GM19372 (cell line): ENCODE measurements at regions not wholly inside any gene's neighbourhood (a gene's known extent, or its start where the extent isn't known, plus 50 kb on each side); places are given as distances from the start of the nearest gene placed in this dataset.
"Not testable (repeated sequence)": the region's sequence is repeated elsewhere in the genome, so short reads cannot be mapped to it uniquely, and the experiment has no call there.

Source experiments
- ATAC-seq: cut with Tn5 transposase; IDR thresholded peaks from one replicate; pipeline ENCODE4 v1.9.1; 2021; ENCODE audit warnings: mild to moderate bottlenecking, low read depth, moderate library complexity; ENCODE audit not compliant: unreplicated experiment

DNA sequence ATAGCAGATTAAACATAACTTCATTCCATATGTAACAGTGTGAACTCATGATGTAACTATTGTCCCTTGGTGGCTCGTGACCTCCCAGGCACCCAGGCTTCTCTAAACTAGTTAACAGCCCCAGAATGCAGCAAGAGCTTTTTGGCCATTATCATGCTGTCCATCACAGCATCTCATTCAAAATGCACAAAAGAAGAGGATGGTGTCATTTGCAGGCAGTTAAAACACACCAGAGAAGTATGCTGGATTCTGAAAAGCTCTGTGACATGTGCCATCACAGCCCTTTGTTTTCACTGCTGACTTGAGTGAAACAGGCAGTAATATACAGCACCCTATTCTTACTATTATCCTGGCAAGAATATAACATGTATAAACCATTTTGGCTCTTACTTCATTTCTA, 117.6 kb upstream of the CHMP2B start:
- ATAC-seq = no peak

DNA sequence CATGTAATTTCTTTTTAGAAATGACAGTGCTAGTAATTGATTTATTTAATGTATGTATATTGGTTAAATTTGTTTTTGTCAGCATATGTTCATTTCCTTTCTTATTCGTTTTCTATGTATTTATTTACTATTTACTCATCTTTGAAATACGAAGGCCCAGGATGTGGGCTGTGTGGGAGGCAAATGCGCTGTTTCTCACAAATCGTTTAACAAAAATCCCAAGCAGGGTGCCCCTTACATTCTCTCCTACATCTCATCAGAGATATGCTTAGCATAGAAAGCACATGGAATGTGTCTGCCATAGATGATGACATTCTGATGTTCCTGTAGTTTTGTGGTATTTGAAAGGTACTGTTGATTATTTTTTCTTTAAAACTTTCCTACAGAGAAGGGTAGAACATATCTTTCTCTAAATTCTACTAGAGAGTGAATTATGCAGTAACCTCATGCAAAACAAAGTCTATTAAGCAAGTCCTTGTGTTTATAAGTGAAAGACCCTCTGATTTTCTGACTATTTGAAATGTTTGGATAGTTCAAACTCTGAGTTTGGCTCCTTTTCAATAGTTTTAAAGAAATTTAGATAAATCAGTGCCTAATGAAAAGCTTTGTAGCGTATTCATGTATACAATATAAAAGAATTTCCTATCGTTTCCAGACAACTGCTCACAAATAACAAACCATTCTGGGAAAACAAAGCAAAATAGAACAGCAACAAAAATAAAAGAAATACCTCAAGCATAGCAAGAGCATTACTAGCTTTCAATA, 111.1 kb upstream of the VGLL3 start:
- no peak for ATAC-seq

DNA sequence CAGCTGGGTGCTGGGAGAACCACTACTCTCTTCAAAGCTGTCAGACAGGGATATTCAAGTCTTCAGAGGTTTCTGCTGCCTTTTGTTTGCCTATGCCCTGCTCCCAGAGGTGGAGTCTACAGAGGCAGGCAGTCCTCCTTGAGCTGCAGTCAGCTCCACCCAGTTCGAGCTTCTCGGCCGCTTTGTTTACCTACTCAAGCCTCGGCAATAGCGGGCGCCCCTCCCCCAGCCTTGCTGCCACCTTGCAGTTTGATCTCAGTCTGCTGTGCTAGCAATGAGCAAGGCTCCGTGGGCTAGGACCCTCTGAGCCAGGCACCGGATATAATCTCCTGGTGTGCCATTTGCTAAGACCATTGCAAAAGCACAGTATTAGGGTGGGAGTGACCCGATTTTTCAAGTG, 106.8 kb upstream of the VGLL3 start:
- ATAC-seq = not testable (repeated sequence)

DNA sequence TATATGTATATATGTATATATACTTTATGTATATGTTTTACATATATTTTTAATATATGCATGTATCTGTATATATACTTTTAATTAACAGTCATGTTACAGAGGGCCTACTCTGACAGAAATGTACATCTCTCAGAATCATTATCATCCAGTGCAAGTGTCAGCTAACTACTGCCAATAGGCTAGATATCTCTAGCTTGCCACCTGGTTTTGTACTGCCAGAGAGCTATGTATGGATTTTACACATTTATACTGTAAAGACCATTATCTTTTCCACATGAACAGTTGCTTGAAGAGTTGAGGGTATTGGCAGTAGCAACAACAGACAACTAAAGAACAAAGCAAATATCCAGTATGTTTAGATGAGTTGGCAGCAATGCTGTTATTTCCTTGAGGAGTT, 99.7 kb upstream of the VGLL3 start:
- ATAC-seq = no peak

DNA sequence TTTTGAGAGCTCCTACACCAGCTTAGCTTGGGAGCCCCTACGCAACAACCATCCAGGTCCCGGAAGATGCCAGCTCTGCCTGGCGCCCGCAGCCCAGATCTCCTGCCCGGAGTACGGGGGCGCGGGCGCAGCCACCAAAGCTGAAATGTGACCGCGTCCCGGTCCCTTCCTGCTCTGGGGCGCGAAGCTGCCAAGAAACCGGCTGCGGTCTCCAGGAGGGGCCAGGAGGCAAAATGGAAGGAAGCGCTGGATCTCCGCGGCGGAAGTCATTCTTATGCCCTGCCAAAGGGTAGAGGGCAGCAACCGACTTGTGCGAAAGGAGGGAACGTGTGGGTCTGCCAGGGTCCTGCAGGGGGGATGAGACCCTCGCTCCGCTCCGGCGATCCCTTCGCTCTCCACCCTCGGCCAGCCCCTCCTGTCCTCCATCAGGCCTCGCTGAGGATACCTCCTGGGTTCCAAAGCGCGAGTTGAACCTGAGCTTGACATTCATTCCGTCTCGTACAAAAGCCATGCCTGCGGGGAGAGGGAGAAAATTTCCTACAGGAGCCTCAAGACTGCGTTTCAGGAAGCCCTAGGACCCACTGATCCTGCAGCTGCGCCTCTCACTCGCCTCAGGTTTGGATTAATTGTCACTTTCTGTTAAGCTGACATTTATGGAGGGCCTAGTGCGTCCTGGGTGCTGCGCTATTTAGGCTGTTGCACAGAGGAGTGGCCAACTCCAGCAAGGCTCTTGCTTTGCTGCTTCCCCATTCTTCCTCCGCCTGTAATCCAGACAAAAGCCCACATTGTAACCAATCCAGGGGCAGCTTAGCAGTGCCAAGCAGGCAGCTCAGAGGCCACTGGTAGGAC, 98.3 kb upstream of the VGLL3 start:
- peak; percentile 68 for ATAC-seq

DNA sequence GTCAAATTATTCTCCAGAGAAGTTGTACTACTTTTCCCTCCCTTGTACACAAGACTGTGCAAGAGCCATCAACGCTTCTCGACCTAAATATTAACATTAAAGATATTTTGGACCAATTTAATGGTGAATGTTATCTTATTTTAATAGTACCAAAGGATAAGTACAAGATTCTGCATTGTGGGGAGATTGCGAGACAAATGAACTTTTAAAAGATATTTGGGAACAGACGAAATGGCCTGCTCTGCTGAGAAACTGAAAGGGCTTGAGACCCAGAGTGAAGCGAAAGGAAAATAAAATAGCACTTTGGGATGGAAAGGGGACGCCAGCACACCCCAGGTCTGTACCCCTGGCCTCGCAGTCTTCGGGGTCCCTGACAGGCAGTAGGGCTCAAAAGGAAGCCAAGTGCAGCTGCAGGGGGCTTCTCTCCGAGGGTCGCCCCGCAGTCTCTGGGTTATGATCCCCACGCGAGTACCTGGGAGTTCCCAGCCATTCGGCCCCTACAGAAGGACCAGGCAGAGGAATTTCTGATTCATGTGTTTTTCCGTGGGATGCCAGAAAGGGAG, 97.6 kb upstream of the VGLL3 start:
- peak; percentile 6 for ATAC-seq

DNA sequence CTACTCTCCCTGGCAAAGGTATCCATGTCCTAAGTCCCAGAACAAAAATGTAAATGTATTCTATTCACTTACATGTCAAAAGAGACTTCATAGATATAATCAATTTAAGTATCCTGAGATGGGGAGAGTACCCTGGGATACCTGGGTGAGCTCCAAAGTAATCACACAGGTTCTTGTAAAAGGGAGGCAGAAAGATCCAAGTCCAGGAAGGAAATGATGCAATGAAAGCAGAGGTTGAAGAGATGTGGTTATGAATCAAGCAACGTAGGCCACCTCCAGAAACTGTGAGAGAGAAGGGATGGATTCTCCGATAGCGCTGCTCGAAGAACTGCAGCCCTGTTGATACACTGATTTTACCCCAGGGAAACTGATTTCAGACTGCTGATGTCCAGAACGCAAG, 93.9 kb upstream of the VGLL3 start:
- ATAC-seq = no peak

DNA sequence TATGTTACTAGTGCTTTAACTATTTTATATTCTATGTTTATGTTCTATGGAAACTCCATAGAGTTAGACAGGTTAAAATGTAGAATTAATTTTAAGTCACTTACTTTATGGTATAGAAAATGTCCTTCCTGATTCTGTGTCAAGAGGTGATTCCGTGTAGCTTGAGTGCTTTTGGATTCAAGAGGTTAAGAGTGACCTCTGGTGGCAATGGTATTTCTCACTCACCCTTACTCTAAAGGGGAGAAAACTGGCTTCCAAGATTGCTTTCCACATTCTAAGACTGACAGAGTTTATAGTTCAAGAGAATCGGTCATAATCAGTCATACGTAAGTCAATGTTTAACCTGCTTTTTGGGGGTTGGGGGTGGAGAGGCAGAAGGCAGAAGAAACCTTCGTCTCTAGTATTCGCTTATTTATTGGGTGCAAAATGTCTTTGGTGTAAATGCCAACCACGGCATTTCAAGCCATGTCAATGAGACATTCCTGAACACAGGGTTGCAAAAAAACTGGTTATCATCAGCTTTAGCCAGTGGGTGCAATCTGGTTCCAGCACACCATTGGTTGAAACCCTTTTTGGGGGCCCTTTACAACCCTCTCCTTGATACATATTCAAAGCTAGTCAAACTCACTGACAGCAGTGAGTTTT, 92.0 kb upstream of the VGLL3 start:
- peak; percentile 88 for ATAC-seq

DNA sequence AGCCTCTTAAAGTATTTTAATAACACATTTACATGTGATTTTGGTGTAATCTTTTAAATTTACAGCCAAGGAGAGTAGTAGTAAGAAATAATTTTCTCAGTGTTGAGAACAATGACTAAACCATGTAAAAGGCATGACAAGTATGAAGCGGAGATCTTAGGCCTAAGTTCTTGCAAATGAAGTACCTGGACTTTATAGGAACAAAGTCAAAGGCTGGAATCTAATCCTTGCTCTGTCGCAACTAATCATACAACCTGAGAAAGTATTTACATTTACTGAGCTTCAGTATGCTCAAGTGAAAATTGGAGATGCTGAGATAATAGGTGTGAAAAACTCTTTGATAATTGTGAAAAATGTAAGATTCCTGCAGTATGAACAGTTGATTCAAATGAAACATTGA, 86.4 kb upstream of the VGLL3 start:
- no peak for ATAC-seq

DNA sequence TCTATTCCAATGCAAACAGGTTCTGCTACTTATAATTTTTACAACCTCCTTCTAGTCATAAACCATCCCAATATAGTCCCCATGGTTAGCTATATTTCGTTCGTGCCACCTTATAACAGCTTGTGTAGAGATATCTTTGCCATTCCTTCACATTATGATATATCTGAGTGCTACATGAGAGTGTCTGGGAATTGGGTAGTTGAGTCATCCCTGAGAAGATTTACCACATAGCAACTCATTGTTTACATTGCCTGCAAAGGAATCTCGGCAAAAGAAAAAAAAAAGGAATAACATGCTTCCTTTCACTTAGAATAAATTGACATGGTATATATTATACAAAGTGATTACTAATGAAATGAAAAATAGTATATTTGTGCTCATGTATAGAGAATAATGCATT, 86.0 kb upstream of the VGLL3 start:
- ATAC-seq = no peak

DNA sequence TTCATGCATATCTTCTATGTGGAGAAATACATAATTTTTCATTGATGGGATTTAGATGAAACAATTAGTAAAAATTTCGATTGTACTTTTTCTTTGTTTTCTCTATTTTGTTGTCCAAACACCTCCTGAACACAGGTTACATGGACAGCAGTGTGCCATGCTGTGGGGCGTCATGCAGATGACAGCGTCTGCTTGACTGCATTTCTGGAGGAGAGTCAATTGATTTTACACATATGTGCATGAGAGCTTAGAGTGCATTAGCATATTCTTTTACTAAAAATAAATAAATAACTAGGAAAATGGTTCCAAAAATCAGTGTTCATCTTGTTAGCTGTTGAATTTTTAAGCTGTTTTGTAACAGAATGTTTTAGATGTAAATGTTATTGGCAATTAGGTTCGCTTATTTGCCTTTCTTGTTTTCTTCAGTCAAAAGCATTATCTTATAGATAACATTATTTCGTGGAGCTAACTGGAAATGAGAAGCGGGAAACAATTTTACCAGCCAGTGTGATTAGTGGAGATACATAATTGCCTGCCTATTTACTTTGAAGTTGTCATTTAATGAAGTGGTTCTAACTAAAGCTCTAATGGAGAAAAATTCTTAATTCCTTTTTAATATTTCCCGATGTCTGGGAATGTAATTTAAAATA, 82.7 kb upstream of the VGLL3 start:
- ATAC-seq = no peak

DNA sequence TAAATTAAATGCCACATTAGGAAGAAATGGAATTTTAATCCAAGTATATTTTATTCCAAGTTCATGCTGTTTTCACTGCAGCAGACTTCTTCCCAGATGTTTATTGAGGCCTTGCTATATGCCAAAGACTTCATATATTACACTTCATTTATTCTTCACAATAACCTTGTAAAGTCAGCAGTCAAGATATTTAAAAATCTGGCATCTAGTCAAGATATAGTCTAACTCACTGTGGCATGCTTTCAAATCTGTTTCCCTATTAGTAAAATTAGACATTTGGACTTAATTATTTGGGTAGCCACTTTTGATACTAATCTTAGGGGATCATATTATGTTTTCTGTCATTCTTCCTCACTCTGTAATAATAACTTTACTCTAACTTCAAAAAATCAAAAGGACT, 81.5 kb upstream of the VGLL3 start:
- no peak for ATAC-seq

DNA sequence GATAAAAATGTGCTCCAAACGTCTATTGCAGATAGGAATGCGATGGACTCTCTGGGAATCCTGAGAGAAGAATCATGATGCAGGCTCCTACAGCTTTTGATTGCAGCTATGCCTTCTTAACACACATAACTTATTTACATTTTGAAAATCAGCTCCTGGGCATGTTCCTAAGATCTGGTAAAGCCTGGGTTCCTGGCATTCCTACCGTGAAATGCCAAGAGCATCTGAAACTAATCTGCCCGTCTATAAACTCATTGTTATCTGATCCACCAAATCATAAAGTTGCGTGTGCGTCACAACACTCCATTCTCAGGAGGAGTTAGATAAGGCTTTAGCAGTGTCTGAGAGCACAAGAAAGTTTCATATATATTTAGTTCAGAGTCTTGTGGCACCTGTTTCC, 79.0 kb upstream of the VGLL3 start:
- no peak for ATAC-seq

DNA sequence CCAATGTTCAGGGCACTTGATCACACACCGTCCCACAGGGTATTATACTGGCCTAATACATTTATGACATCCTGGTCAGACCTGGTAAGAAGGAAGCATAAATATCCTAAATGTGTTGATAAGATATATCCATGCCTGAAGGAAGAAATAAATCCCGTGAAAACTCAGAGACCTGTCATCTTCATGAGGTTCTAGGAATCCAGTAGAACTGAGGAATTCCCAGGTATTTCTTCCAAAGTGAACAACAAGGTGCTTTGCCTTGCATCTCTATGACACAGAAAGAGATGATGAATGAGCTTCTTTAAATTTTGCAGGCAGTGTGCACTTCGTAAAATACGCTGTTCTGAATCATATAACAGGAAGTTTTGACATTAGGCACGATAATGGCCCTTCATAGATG, 78.1 kb upstream of the VGLL3 start:
- ATAC-seq = no peak

DNA sequence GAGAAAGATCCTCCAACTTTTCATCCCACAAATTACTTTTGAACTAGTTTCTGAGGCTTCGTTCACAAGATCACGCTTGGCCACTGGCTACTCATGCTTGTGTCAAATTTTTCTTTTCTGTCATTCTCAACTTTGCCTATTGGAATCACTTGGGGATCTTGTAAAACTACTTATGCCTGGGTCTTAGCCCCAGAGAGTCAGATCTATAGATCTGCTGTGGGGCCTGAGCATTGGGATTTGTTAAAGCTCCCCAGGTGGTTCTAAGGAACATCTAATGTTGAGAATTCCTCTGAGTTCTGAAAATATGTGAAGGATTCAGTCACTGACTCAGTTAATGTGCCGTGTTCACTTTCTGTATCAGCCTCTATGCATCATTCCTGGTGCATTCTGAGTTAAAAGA, 71.7 kb upstream of the VGLL3 start:
- no peak for ATAC-seq

DNA sequence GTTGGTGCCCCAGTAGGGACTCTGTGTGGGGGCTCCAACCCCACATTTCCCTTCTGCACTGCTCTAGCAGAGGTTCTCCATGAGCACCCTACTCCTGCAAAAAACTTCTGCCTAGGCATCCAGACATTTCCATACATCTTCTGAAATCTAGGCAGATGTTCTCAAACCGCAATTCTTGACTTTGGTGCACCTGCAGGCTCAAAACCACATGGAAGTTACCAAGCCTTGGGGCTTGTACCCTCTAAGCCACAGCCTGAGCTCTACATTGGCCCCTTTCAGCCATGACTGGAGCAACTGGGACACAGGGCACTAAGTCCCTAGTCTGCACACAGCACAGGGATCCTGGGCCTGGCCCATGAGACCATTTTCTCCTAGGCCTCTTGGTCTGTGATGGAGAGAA, 66.5 kb upstream of the VGLL3 start:
- no peak for ATAC-seq

DNA sequence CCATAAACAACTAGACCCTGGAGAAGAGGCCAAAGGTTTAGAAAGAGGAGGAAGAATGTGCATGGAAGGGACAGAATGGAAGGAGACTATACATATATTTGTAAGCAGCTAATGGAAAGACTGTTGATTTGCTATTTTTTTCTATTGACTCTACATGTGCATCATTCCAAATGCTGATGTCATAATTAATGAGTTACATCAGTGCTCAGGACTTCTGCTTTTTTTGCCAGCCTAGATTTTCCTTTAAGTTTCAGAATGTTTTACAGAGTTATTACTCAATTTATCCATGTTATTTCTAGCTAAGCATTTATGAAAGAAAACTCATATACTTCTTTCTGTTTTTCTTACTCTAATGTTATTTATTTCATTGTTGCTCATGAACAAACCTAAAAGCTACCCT, 62.6 kb upstream of the VGLL3 start:
- ATAC-seq = no peak

DNA sequence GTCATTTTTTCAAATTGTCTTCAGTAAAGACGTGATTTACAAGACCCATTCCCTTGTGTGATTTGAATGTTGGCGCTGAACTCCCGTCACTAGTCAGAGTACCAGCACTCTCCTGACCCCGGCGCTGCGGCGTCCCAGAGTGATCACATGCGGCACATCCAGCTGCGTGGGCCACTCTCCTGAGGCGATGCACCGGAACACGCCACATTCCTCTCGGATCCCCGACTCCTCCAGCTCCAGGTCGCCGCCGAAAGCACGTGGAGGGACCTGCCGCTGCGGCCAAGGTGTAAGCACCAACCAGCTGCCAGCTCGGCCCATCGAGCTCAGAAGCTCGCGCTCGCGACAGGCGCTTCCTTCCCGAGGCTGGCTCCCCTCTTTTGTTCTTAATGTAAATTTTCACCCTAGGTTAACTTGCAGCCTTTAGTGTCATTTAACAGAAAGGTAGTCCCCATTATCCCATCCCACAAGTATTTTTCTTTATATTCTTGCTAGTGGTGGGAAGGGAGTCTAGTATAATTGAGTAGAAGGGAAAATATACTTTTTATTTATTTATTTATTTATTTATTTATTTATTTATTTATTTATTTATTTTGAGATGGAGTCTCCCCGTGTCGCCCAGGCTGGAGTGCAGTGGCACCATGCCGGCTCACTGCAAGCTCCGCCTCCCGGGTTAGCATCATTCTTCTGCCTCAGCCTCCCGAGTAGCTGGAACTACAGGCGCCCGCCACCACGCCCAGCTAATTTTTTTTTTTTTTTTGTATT, 61.7 kb upstream of the VGLL3 start:
- ATAC-seq = no peak

DNA sequence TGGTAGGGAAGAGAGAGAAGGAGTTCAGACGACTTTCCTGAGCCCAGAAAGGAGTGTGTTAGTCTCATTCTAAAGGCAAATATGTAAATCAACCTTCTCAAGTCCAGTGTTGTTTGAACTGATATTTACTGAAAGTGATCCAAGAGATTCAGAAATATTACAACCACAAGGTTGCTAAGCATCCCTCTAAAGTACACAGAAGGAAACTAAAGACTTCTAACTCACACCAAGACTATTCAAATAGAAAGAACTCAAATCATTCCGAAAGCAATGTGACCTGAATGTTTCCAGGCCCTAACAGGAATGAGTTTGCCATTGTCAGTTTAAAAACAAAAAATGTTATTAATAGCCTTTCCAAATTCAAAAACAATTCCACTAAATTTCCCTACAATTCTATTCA, 56.9 kb upstream of the VGLL3 start:
- no peak for ATAC-seq

DNA sequence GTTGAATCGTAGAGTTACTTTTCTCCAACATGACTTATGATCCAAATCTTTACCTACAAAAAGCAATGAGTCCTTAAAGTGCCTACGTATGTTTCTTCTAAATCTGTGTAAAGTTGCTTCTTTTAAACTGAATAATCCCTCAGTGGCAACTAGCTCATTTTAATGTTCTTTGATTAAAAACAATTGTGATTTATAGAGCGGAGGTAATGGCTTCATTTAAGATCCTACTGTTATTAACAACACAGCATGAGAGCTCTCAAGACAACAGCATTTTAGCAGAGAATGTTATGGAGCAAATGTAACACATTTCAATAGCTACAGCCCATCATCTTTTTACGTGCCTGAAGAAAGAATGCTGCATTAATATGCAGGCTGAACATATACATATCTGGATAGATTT, 55.3 kb upstream of the VGLL3 start:
- no peak for ATAC-seq
